ENCODE measurements at regions not wholly inside any gene's neighbourhood (a gene's known extent, or its start where the extent isn't known, plus 50 kb on each side); places are given as distances from the start of the nearest gene placed in this dataset.

DNA sequence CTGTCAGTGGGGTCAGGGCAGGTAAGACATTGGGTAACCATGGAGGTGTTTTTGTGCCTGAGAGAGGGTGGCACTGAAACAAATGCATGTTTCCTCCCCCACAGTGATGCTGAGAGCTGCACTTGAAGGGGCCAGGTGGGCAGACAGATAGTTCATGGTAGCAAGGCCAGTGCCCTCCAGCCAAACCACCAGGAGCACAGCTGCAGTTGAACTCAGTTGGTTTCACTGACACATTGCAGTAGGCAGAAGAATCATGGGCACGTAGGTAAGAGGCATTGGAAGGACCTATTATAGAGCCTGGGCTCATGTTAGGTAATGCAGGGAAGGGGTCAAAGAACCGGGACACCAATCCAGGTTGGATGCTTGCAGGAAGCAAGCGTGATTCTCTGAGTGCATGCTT, 93.2 kb upstream of the ARL4C start (continued):
- TF ChIP-seq, protein P1, sequence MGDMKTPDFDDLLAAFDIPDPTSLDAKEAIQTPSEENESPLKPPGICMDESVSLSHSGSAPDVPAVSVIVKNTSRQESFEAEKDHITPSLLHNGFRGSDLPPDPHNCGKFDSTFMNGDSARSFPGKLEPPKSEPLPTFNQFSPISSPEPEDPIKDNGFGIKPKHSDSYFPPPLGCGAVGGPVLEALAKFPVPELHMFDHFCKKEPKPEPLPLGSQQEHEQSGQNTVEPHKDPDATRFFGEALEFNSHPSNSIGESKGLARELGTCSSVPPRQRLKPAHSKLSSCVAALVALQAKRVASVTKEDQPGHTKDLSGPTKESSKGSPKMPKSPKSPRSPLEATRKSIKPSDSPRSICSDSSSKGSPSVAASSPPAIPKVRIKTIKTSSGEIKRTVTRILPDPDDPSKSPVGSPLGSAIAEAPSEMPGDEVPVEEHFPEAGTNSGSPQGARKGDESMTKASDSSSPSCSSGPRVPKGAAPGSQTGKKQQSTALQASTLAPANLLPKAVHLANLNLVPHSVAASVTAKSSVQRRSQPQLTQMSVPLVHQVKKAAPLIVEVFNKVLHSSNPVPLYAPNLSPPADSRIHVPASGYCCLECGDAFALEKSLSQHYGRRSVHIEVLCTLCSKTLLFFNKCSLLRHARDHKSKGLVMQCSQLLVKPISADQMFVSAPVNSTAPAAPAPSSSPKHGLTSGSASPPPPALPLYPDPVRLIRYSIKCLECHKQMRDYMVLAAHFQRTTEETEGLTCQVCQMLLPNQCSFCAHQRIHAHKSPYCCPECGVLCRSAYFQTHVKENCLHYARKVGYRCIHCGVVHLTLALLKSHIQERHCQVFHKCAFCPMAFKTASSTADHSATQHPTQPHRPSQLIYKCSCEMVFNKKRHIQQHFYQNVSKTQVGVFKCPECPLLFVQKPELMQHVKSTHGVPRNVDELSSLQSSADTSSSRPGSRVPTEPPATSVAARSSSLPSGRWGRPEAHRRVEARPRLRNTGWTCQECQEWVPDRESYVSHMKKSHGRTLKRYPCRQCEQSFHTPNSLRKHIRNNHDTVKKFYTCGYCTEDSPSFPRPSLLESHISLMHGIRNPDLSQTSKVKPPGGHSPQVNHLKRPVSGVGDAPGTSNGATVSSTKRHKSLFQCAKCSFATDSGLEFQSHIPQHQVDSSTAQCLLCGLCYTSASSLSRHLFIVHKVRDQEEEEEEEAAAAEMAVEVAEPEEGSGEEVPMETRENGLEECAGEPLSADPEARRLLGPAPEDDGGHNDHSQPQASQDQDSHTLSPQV (IDR thresholded peaks at IDR 0.05): no peak
- TF ChIP-seq PAX5 (IDR thresholded peaks at IDR 0.05; ENCODE audit: borderline replicate concordance, low read depth, low read length): no peak
- no peak for TF ChIP-seq CHD2 (IDR thresholded peaks at IDR 0.05; ENCODE audit: borderline replicate concordance, low read depth, low read length)
- TF ChIP-seq CBX3 (IDR thresholded peaks at IDR 0.05; ENCODE audit: borderline replicate concordance, low read depth): no peak
- TF ChIP-seq, protein P2, sequence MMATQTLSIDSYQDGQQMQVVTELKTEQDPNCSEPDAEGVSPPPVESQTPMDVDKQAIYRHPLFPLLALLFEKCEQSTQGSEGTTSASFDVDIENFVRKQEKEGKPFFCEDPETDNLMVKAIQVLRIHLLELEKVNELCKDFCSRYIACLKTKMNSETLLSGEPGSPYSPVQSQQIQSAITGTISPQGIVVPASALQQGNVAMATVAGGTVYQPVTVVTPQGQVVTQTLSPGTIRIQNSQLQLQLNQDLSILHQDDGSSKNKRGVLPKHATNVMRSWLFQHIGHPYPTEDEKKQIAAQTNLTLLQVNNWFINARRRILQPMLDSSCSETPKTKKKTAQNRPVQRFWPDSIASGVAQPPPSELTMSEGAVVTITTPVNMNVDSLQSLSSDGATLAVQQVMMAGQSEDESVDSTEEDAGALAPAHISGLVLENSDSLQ (IDR thresholded peaks at IDR 0.05): no peak
- no peak for TF ChIP-seq HDGF (IDR thresholded peaks at IDR 0.05)
- no peak for TF ChIP-seq POLR2AphosphoS2 (IDR thresholded peaks at IDR 0.05; ENCODE audit: low read depth, low read length)

DNA sequence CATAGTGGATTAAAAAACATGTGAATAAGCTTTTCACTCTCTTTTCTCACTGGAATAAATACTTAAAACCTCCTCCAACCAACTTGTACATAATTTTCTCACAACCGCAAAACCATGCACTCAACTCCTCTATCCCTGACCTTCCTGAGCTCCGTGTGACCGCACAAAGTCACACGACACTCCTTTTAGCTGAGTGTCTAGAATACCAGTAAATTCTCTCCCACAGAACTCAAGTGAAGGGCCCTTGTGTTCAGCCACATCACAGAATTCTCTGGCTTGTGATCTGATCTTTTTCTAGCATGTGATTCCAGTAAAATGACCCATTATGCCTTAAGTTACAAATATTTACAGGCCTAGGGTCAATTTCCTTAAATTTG, 91.2 kb upstream of the ARL4C start:
- TF ChIP-seq SRF (IDR thresholded peaks at IDR 0.05; ENCODE audit: low read depth in 2 of 2, low read length in 2 of 2) (no peak), CBX5 (IDR thresholded peaks at IDR 0.05; ENCODE audit: low read depth) (no peak), SUZ12 (IDR thresholded peaks at IDR 0.05; ENCODE audit: unreplicated experiment) (no peak), MTA3 (IDR thresholded peaks at IDR 0.05; ENCODE audit: borderline replicate concordance, low read length) (no peak), MYB (IDR thresholded peaks at IDR 0.05; ENCODE audit: borderline replicate concordance, low read depth, low read length) (no peak), SIX5 (IDR thresholded peaks at IDR 0.05; ENCODE audit: low read depth, low read length, severe bottlenecking) (no peak), KDM1A (IDR thresholded peaks at IDR 0.05; ENCODE audit: borderline replicate concordance) (no peak)
- TF ChIP-seq, protein P3, sequence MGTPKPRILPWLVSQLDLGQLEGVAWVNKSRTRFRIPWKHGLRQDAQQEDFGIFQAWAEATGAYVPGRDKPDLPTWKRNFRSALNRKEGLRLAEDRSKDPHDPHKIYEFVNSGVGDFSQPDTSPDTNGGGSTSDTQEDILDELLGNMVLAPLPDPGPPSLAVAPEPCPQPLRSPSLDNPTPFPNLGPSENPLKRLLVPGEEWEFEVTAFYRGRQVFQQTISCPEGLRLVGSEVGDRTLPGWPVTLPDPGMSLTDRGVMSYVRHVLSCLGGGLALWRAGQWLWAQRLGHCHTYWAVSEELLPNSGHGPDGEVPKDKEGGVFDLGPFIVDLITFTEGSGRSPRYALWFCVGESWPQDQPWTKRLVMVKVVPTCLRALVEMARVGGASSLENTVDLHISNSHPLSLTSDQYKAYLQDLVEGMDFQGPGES (IDR thresholded peaks at IDR 0.05): no peak
- Histone ChIP-seq H3K9me3 (replicated peaks; ENCODE audit: control insufficient read depth, insufficient read depth, low read length) (no peaks in the 10 kb centered on the region), H3K27me3 (replicated peaks in 1 of 2; ENCODE audit: control insufficient read depth in 2 of 2, insufficient read depth in 2 of 2, low read length in 1 of 2) (no peaks in the 10 kb centered on the region; a peak in 1 of 4 replicates), H3K9ac (ENCODE audit: control insufficient read depth, insufficient read depth, low read length) (no peak overlapping the region), H3K27ac (ENCODE audit: control insufficient read depth, insufficient read depth) (no peak overlapping the region), H3K4me1 (ENCODE audit: control insufficient read depth, insufficient read depth, low read length) (no peaks in the 10 kb centered on the region), H2AFZ (ENCODE audit: control insufficient read depth, low read depth, low read length) (no peak overlapping the region), H3K79me2 (ENCODE audit: control insufficient read depth, insufficient read depth, low read length) (no peaks in the 10 kb centered on the region), H3K4me2 (ENCODE audit: control insufficient read depth, insufficient read depth) (no peak overlapping the region), H3K4me3 (no peak overlapping the region), H3K36me3 (ENCODE audit: control insufficient read depth in 2 of 2, insufficient read depth in 2 of 2, low read length in 1 of 2) (no peaks in the 10 kb centered on the region), H4K20me1 (ENCODE audit: control insufficient read depth, insufficient read depth) (no peaks in the 10 kb centered on the region)
- intact Hi-C loops (cut with micrococcal nuclease; ENCODE audit: unreplicated experiment): no loop called here
- in situ Hi-C loops (cut with MboI): no loop called here
- no TSS peak for BruUV-seq (replicated peaks)
- POLR2A ChIA-PET: no interaction called here
- RAD21 ChIA-PET (ENCODE audit: unreplicated experiment): no interaction called here
- CTCF ChIA-PET: no interaction called here
- WGBS (ENCODE audit: insufficient coverage, insufficient replicate concordance, low lambda C conversion rate, missing lambda C conversion rate): 56% methylated on average over 4 of the region's 4 CpGs
- DNase-seq (ENCODE audit: low read depth, low spot score) (no peak), ATAC-seq (no peak), FAIRE-seq (no peak)
- SMC1A ChIA-PET (ENCODE audit: uncharacterized antibody, unreplicated experiment): no interaction called here
